GM18511 (cell line): ENCODE measurements at regions not wholly inside any gene's neighbourhood (a gene's known extent, or its start where the extent isn't known, plus 50 kb on each side); places are given as distances from the start of the nearest gene placed in this dataset.

Experiments
- ATAC-seq: cut with Tn5 transposase; IDR thresholded peaks from one replicate; pipeline ENCODE4 v1.9.1; 2021; ENCODE audit warnings: mild to moderate bottlenecking, moderate library complexity; ENCODE audit not compliant: unreplicated experiment

DNA sequence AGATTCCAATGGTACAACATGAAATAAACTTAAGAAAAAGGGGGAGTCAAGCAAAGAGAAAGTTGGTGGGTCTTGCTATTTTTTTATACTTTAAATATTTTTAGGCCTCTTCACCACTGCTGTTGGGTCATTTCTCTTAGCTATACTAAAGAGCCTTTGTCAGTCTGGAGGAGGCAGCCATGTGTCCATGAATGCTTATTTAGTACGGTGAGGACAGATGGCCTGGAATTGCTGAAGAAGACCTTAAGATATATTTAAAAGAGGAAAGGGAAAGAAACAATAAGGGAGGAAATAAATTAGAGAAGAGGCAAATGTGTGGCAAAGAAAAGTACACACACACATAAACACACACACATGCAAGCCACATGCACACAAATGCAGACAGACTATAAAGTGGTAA, 560.5 kb upstream of the MEF2C start:
- ATAC-seq = no peak

GRCh38 chr5:89441965-89442364, 559.0 kb upstream of the MEF2C start:
- no peak for ATAC-seq

- ATAC-seq = no peak
Observed at GRCh38 chr5:89440670-89441069, 557.7 kb upstream of the MEF2C start.

DNA sequence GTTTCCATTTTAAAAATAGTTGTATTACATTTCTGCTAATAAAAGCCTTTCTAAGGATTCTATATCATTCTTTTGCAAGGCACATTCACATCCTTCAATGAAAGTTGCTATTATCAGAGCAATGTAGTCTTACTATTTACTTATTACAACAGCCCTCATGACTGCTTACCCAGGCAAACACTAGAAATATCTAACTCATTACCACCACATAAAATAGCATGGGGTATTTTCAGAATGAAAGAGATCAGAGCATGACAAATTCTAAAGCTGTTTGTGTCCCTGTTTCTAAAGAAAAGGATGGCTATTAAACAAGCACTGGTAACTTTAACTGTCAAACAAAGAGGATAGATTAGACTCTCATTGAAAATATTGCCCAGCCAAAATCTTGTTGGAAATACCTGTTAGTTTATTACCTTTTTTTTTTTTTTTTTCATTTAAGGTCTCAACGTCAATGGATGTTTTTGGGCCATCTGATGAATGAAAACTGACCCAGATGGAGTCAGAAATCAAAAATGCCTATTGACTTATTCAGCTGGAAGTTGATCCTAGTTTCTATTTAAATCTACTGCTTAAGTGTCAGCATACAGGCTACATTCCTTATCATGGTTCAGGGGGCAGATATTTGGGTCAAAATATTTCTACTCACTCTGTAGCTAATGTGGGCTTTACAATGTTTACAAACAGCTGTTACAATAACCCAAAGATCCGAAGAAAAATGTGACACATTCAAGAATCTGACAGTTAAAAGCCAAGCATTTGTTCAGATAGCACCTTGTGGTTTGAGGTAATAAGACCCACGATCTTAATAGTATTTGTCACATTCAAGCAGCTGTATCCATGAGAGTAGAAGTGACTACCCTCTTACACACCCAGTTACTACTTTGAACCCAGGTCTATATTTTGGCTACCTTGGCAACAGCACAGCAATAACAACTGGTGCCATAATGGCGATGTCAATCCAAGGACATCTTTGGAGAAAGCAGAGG, 554.8 kb upstream of the MEF2C start:
- ATAC-seq = no peak

GRCh38 chr5:89436464-89436863, 553.5 kb upstream of the MEF2C start:
- ATAC-seq = no peak

GRCh38 chr5:89435347-89435746, 552.4 kb upstream of the MEF2C start:
- peak; percentile 86 for ATAC-seq

- ATAC-seq = no peak
Observed at GRCh38 chr5:89428624-89429023, 545.6 kb upstream of the MEF2C start.

- ATAC-seq = no peak
Observed at GRCh38 chr5:89425062-89425461, 542.1 kb upstream of the MEF2C start.

- peak; percentile 92 for ATAC-seq
Observed at GRCh38 chr5:89421035-89421434, 538.1 kb upstream of the MEF2C start.

DNA sequence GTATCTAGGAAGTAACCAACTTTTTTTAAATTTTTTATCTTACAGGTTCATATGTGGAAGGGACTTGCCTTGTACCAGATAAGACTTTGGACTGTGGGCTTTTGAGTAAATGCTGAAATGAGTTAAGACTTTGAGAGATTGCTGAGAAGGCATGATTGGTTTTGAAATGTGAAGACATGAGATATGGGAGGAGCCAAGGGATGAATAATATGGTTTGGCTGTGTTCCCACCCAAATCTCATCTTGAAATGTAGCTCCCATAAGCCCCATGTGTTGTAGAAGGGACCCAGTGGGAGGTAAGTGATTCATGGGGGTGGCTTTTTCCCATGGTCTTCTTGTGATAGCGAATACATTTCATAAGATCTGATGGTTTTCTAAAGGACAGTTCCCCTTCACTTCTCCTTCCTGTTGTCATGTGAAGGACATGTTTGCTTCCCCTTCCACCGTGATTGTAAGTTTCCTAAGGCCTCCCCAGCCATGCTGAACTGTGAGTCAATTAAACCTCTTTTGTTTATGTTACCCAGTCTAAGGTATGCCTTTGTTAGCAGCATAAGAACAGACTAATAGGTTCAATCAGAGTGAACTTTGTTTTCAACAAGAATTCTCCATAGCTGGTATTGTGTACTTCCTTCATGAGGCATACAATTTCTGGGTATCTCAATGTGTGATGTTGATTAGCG, 535.6 kb upstream of the MEF2C start:
- ATAC-seq = no peak

- no peak for ATAC-seq
Observed at GRCh38 chr5:89417990-89418389, 535.0 kb upstream of the MEF2C start.

DNA sequence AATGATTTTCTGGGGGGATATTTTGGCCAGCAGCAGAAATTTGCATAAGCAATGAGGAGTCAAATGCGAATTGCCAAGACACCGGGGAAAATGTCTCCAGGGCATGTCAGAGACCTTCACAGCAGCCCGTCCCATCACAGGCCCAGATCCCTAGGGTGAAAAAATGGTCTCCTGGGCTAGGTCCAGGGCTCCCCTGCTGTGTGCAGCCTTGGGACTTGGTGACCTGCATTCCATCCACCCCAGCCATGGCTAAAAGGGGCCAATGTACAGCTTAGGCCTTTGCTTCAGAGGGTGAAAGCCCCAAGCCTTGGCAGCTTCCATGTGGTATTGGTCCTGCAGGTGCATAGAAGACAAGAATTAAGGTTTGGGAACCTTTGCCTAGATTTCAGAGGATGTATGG, 534.5 kb upstream of the MEF2C start:
- ATAC-seq = no peak

GRCh38 chr5:89411891-89412290, 528.9 kb upstream of the MEF2C start:
- no peak for ATAC-seq

GRCh38 chr5:89407054-89407453, 524.1 kb upstream of the MEF2C start:
- ATAC-seq = no peak

GRCh38 chr5:89401659-89402058, 518.7 kb upstream of the MEF2C start:
- no peak for ATAC-seq

GRCh38 chr5:89401012-89401411, 518.0 kb upstream of the MEF2C start:
- ATAC-seq = no peak

- ATAC-seq = no peak
Observed at GRCh38 chr5:89399548-89399947, 516.6 kb upstream of the MEF2C start.

- peak; percentile 92 for ATAC-seq
Observed at GRCh38 chr5:89397096-89397495, 514.1 kb upstream of the MEF2C start.

- peak; percentile 72 for ATAC-seq
Observed at GRCh38 chr5:89396278-89396954, 513.4 kb upstream of the MEF2C start.

DNA sequence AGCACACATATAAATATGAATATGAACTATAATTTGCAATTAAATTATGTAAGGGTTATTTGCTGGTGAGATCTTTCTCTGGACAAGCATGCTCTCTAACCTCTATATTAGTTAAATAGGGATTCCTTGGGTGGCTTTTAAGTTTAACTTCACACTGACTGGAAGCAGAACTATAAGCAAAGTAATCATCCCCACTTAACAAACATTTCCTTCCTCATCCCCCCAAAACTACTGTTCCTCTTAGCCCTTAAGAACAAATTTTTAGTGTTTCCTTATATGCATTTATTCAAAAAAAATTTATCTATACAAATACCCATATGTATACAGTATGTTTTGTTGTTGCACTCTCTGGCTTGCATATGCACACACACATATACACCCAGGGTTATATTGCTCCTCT, 512.1 kb upstream of the MEF2C start:
- no peak for ATAC-seq

DNA sequence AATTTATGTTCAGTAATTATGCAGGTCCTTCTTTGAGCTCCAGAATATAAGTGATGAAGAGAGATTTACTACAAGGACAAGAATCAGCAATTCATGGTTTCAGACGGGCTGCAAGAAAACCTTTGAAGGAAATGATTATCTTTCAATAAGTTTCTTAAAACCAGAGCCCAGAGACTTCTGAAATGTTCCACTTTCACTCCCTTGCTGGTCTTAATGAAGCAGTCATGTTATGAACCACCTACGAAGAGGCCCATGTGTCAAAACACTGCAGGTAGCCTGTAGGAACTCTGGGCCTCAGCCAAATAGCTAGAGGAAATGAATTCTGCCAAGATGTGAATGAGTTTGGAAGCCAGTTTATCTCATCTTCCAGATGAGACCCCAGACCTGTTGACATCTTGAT, 505.9 kb upstream of the MEF2C start:
- no peak for ATAC-seq

DNA sequence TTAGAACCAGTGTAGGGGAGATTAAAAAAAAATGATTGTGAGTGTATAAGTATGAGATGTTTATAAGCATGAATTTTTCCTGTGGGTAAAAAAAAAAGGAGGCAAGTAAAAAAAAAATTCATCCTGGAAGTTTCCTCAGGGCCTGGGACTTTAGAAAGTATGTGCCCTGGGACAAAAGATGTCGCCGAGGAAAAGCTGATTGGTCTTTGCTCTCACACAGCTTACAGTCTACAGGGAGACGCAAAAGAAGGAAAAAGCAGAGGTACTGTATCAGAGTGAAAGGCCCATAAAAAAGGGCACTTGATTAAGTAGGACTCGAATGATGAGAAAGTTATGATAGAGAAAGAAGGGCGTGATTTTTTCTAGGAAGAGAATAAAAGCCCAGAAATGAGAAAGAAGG, 501.4 kb upstream of the MEF2C start:
- no peak for ATAC-seq
